HL-60 (cell line): ENCODE measurements at regions not wholly inside any gene's neighbourhood (a gene's known extent, or its start where the extent isn't known, plus 50 kb on each side); places are given as distances from the start of the nearest gene placed in this dataset.

Experiments
- CTCF ChIP-seq: IDR thresholded peaks from one replicate; pipeline ENCODE4 v1.5.1; 2011; ENCODE audit warnings: low read length, control low read depth, inconsistent platforms; ENCODE audit not compliant: insufficient read depth
- POLR2AphosphoS5 ChIP-seq: IDR thresholded peaks from 2 replicates; pipeline ENCODE4 v1.6.1; 2012; ENCODE audit warnings: low read depth
- TF ChIP-seq, protein P1 (sequence below): IDR thresholded peaks from 2 replicates; pipeline ENCODE4 v1.6.1; 2012; ENCODE audit warnings: low read depth; ENCODE audit not compliant: insufficient replicate concordance

DNA sequence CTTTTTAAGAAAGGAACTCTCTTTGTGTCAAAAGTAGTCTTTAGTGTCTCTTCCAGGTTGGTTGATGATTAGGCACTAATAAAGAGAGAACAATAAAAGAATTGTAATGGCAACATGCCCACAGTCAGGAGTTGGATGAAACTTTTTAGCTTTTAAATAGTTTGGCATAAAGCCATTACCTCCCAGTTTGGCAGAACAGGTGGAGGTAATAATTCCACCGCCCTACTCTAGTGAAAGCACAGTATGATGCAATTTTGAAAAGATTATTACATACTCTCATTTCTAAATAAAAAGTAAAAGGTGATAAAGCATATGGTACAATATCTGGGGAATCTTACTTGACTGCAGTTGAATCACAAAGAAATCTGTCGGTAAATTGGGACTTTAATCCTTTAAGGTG is 497.6 kb downstream of the SUCLA2 start:
- TF ChIP-seq POLR2AphosphoS5 (no peak), CTCF (no peak)
- TF ChIP-seq, protein P1, sequence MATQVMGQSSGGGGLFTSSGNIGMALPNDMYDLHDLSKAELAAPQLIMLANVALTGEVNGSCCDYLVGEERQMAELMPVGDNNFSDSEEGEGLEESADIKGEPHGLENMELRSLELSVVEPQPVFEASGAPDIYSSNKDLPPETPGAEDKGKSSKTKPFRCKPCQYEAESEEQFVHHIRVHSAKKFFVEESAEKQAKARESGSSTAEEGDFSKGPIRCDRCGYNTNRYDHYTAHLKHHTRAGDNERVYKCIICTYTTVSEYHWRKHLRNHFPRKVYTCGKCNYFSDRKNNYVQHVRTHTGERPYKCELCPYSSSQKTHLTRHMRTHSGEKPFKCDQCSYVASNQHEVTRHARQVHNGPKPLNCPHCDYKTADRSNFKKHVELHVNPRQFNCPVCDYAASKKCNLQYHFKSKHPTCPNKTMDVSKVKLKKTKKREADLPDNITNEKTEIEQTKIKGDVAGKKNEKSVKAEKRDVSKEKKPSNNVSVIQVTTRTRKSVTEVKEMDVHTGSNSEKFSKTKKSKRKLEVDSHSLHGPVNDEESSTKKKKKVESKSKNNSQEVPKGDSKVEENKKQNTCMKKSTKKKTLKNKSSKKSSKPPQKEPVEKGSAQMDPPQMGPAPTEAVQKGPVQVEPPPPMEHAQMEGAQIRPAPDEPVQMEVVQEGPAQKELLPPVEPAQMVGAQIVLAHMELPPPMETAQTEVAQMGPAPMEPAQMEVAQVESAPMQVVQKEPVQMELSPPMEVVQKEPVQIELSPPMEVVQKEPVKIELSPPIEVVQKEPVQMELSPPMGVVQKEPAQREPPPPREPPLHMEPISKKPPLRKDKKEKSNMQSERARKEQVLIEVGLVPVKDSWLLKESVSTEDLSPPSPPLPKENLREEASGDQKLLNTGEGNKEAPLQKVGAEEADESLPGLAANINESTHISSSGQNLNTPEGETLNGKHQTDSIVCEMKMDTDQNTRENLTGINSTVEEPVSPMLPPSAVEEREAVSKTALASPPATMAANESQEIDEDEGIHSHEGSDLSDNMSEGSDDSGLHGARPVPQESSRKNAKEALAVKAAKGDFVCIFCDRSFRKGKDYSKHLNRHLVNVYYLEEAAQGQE: no peak
